IMR-90 (cell line): ENCODE measurements at regions not wholly inside any gene's neighbourhood (a gene's known extent, or its start where the extent isn't known, plus 50 kb on each side); places are given as distances from the start of the nearest gene placed in this dataset.

Source experiments
- ATAC-seq: fragments of 200-7000 bp; cut with Tn5 transposase; 2 replicates; pipeline ENCODE4 v1.9.1; 2020; ENCODE audit warnings: low read depth, mild to moderate bottlenecking, moderate library complexity
- BruUV-seq: library from RNA; stranded (reverse); fragments of 400-500 nt; replicated peaks from 2 replicates; lab custom pipeline; 2021; lab: Mats Ljungman, UMichigan
- CTCF ChIA-PET: fragments of 300-600 bp; formaldehyde crosslinking; extraction: SDS; loops from one replicate; lab custom pipeline; 2021; ENCODE audit warnings: antibody characterized with exemption; lab: Yijun Ruan, JAX
- POLR2A ChIA-PET: fragments of 300-600 bp; sonication (Branson Sonifier 250); formaldehyde crosslinking; loops from one replicate; lab custom pipeline; 2022; ENCODE audit warnings: antibody characterized with exemption; ENCODE audit not compliant: unreplicated experiment; lab: Charles Lee
- DNase-seq: peaks from one replicate; pipeline ENCODE4 v3.0.0; 2013
- H2AFZ ChIP-seq: replicated peaks from 2 replicates; pipeline ENCODE3; 2013; ENCODE audit warnings: low read length, mild to moderate bottlenecking; ENCODE audit not compliant: poor library complexity
- H2AK5ac ChIP-seq: 2 replicates; pipeline ENCODE4 v1.6.1; 2013; ENCODE audit warnings: low read depth, low read length, inconsistent platforms
- H2AK9ac ChIP-seq: replicated peaks from 2 replicates; pipeline ENCODE3; 2013; ENCODE audit warnings: mild to moderate bottlenecking, low read depth, low read length, moderate library complexity; ENCODE audit not compliant: poor library complexity
- H2BK120ac ChIP-seq: 2 replicates; pipeline ENCODE4 v1.6.1; 2013; ENCODE audit warnings: low read depth, low read length, inconsistent platforms
- H2BK15ac ChIP-seq: 3 replicates; pipeline ENCODE4 v1.6.1; 2013; ENCODE audit warnings: low read depth, low read length, inconsistent platforms
- H2BK20ac ChIP-seq: 2 replicates; pipeline ENCODE4 v1.6.1; 2013; ENCODE audit warnings: low read depth, mild to moderate bottlenecking, inconsistent platforms, low read length, moderate library complexity
- H2BK5ac ChIP-seq: 2 replicates; pipeline ENCODE4 v1.6.1; 2013; ENCODE audit warnings: mild to moderate bottlenecking, low read depth, low read length, inconsistent platforms; ENCODE audit not compliant: poor library complexity, severe bottlenecking
- H3K14ac ChIP-seq: replicated peaks from 2 replicates; pipeline ENCODE4 v1.6.1; 2013; ENCODE audit warnings: low read depth, low read length, inconsistent platforms
- H3K18ac ChIP-seq: 2 replicates; pipeline ENCODE4 v1.6.1; 2013; ENCODE audit warnings: low read depth, low read length, control low read depth
- H3K23ac ChIP-seq: 2 replicates; pipeline ENCODE4 v1.6.1; 2013; ENCODE audit warnings: low read depth, low read length, inconsistent platforms
- H3K27ac ChIP-seq: 2 replicates; pipeline ENCODE4 v1.5.1; 2013; ENCODE audit warnings: mild to moderate bottlenecking, control low read depth, low read length; ENCODE audit not compliant: insufficient read depth
- H3K27me3 ChIP-seq: 2 replicates; pipeline ENCODE4 v1.6.1; 2013; ENCODE audit warnings: low read length; ENCODE audit not compliant: control insufficient read depth, insufficient read depth
- H3K36me3 ChIP-seq: 2 replicates; pipeline ENCODE4 v1.6.1; 2013; ENCODE audit warnings: low read length, mixed read lengths; ENCODE audit not compliant: control insufficient read depth, insufficient read depth
- H3K4ac ChIP-seq: 2 replicates; pipeline ENCODE4 v1.6.1; 2013; ENCODE audit warnings: low read depth, low read length, inconsistent platforms
- H3K4me1 ChIP-seq: 2 replicates; pipeline ENCODE4 v1.6.1; 2013; ENCODE audit warnings: low read length, mixed read lengths; ENCODE audit not compliant: control insufficient read depth, insufficient read depth
- H3K4me2 ChIP-seq: 2 replicates; pipeline ENCODE4 v1.6.1; 2013; ENCODE audit warnings: low read depth, mild to moderate bottlenecking, control low read depth, low read length, moderate library complexity
- H3K4me3 ChIP-seq: 2 replicates; pipeline ENCODE4 v1.5.1; 2013; ENCODE audit warnings: low read depth, mild to moderate bottlenecking, control low read depth, low read length, moderate library complexity; ENCODE audit not compliant: insufficient read depth
- H3K56ac ChIP-seq: 2 replicates; pipeline ENCODE4 v1.6.1; 2013; ENCODE audit warnings: low read length, inconsistent platforms; ENCODE audit not compliant: insufficient read depth; ENCODE audit errors: extremely low read depth
- H3K79me1 ChIP-seq, 2 experiments: 2 replicates each; pipeline ENCODE4 v1.6.1; 2013; ENCODE audit warnings: low read length in 2 of 2, inconsistent platforms in 1 of 2, low read depth in 1 of 2
- H3K9ac ChIP-seq: 2 replicates; pipeline ENCODE4 v1.6.1; 2013; ENCODE audit warnings: low read depth, low read length, control low read depth
- H3K9me1 ChIP-seq: 2 replicates; pipeline ENCODE4 v1.6.1; 2013; ENCODE audit warnings: low read length, inconsistent platforms; ENCODE audit not compliant: insufficient read depth
- H3K9me3 ChIP-seq: 2 replicates; pipeline ENCODE4 v1.6.1; 2013; ENCODE audit warnings: low read length; ENCODE audit not compliant: control insufficient read depth, insufficient read depth
- H4K20me1 ChIP-seq: 2 replicates; pipeline ENCODE4 v1.6.1; 2013; ENCODE audit warnings: low read length, inconsistent platforms; ENCODE audit not compliant: insufficient read depth
- H4K5ac ChIP-seq: 2 replicates; pipeline ENCODE4 v1.6.1; 2013; ENCODE audit warnings: mild to moderate bottlenecking, low read depth, low read length, control low read depth
- H4K8ac ChIP-seq, 2 experiments: 2 replicates each; pipeline ENCODE4 v1.6.1; 2013; ENCODE audit warnings: low read depth in 2 of 2, low read length in 2 of 2, control low read depth in 1 of 2, inconsistent platforms in 1 of 2
- H4K91ac ChIP-seq: 2 replicates; pipeline ENCODE4 v1.6.1; 2013; ENCODE audit warnings: low read depth, low read length, inconsistent platforms; ENCODE audit not compliant: insufficient read depth
- BHLHE40 ChIP-seq: fragments of 150-350 bp; IDR thresholded peaks from 2 replicates; pipeline ENCODE4 v1.6.1; 2016; ENCODE audit warnings: mild to moderate bottlenecking, low read depth, low read length
- CHD1 ChIP-seq: IDR thresholded peaks from 2 replicates; pipeline ENCODE4 v1.6.1; 2012; ENCODE audit warnings: low read depth, low read length, improper control_type of control experiment
- CTCF ChIP-seq: conservative IDR thresholded peaks from 2 replicates; pipeline ENCODE4 v1.5.1; 2012; ENCODE audit warnings: mild to moderate bottlenecking, low read depth, low read length, improper control_type of control experiment
- FOS ChIP-seq: fragments of 150-350 bp; IDR thresholded peaks from 2 replicates; pipeline ENCODE4 v1.6.1; 2016; ENCODE audit warnings: low read depth, low read length
- MAFK ChIP-seq: IDR thresholded peaks from 2 replicates; pipeline ENCODE4 v1.6.1; 2012; ENCODE audit warnings: low read depth, low read length, improper control_type of control experiment
- MAZ ChIP-seq: IDR thresholded peaks from 2 replicates; pipeline ENCODE4 v1.6.1; 2012; ENCODE audit warnings: low read depth, mild to moderate bottlenecking, low read length, improper control_type of control experiment, moderate library complexity, borderline replicate concordance
- MXI1 ChIP-seq: IDR thresholded peaks from 2 replicates; pipeline ENCODE4 v1.6.1; 2012; ENCODE audit warnings: low read depth, mild to moderate bottlenecking, low read length, moderate library complexity, borderline replicate concordance
- POLR2A ChIP-seq: IDR thresholded peaks from 2 replicates; pipeline ENCODE4 v1.6.1; 2012; ENCODE audit warnings: mild to moderate bottlenecking, low read depth, low read length
- RAD21 ChIP-seq: IDR thresholded peaks from 2 replicates; pipeline ENCODE4 v1.6.1; 2012; ENCODE audit warnings: low read length, improper control_type of control experiment
- RCOR1 ChIP-seq: IDR thresholded peaks from 2 replicates; pipeline ENCODE4 v1.6.1; 2012; ENCODE audit warnings: mild to moderate bottlenecking, low read length, improper control_type of control experiment; ENCODE audit not compliant: insufficient replicate concordance
- RFX5 ChIP-seq: IDR thresholded peaks from 2 replicates; pipeline ENCODE4 v1.8.0; 2012; ENCODE audit warnings: low read depth, mild to moderate bottlenecking, low read length, moderate library complexity
- WGBS, 2 experiments: methylation state at CpG; one replicate each; pipeline versions ENCODE4 v1.1.5 to v1.1.7; 2013; ENCODE audit warnings: missing lambda C conversion rate in 2 of 2; ENCODE audit not compliant: insufficient read length in 1 of 2; ENCODE audit errors: extremely low coverage in 2 of 2; 5-methylcytosine and 5-hydroxymethylcytosine counted together
- dilution Hi-C: fragments of 300-500 bp; cut with HindIII; formaldehyde crosslinking; loops from one replicate; pipeline ENCODE4 v1.14.3; 2018; ENCODE audit warnings: low sequenced_read_pairs; ENCODE audit not compliant: unreplicated experiment
- in situ Hi-C: fragments of 300-500 bp; cut with MboI; formaldehyde crosslinking; loops from 3 replicates; pipeline ENCODE4 v1.14.3; 2019; ENCODE audit warnings: low sequenced_read_pairs, inconsistent platforms, mixed read lengths
- intact Hi-C: fragments of 100-400 bp; cut with micrococcal nuclease; formaldehyde crosslinking; loops from 2 replicates; pipeline ENCODE4 v1.10.0; 2022

GRCh38 chr5:164950927-164951326 lies 1445.5 kb downstream of the MAT2B start:
- TF ChIP-seq RFX5: no peak
- TF ChIP-seq CHD1: no peak
- no peak for TF ChIP-seq MXI1
- TF ChIP-seq MAFK: no peak
- no peak for TF ChIP-seq RAD21
- TF ChIP-seq FOS: no peak
- TF ChIP-seq BHLHE40: no peak
- no peak for TF ChIP-seq POLR2A
- TF ChIP-seq CTCF: no peak
- no peak for TF ChIP-seq RCOR1
- no peak for TF ChIP-seq MAZ

More at GRCh38 chr5:164950927-164951326, 1445.5 kb downstream of the MAT2B start:
- no peak overlapping the region for H4K91ac ChIP-seq
- intact Hi-C loops (no loop called here), dilution Hi-C loops (no loop called here), in situ Hi-C loops (no loop called here)
- no peak overlapping the region for H2AK5ac ChIP-seq
- H3K27me3 ChIP-seq: no peaks in the 10 kb centered on the region
- ChIA-PET POLR2A (no interaction called here), CTCF (no interaction called here)
- ATAC-seq (no peak), DNase-seq (no peak)
- H3K79me1 ChIP-seq: no peaks in the 10 kb centered on the region
- no peaks in the 10 kb centered on the region for H3K36me3 ChIP-seq
- no peak overlapping the region for H2BK120ac ChIP-seq
- WGBS, 2 experiments: 50% methylated on average over 1 of the region's 3 CpGs; no CpG with 5 or more reads in 1 of the 2 experiments
- no peak overlapping the region for H3K18ac ChIP-seq
- H2BK20ac ChIP-seq: no peak overlapping the region
- no peak overlapping the region for H2AK9ac ChIP-seq
- H3K27ac ChIP-seq: no peak overlapping the region
- peaks cover 2% of the 10 kb centered on the region; the same call in 1 of the 2 replicates for H3K9me3 ChIP-seq
- H3K4me2 ChIP-seq: no peak overlapping the region
- H3K4me3 ChIP-seq: no peak overlapping the region
- H4K5ac ChIP-seq: no peak overlapping the region
- no peak overlapping the region for H4K8ac ChIP-seq
- no peak overlapping the region for H2BK5ac ChIP-seq
- no TSS peak for BruUV-seq
- no peak overlapping the region for H3K23ac ChIP-seq
- H3K4ac ChIP-seq: no peak overlapping the region
- H3K9me1 ChIP-seq: no peaks in the 10 kb centered on the region
- H3K14ac ChIP-seq: no peak overlapping the region
- no peak overlapping the region for H3K56ac ChIP-seq
- H2AFZ ChIP-seq: no peak overlapping the region
- H4K20me1 ChIP-seq: no peaks in the 10 kb centered on the region
- H3K4me1 ChIP-seq: no peaks in the 10 kb centered on the region
- no peak overlapping the region for H3K9ac ChIP-seq
- no peak overlapping the region for H2BK15ac ChIP-seq
